ENCODE measurements at regions not wholly inside any gene's neighbourhood (a gene's known extent, or its start where the extent isn't known, plus 50 kb on each side); places are given as distances from the start of the nearest gene placed in this dataset.

GRCh38 chr3:181998828-181999227 is 287.1 kb downstream of the SOX2 start:
- no peak for TF ChIP-seq CTCF (IDR thresholded peaks at IDR 0.05)
- no peak for TF ChIP-seq SMC3 (IDR thresholded peaks at IDR 0.05; ENCODE audit: low read depth, low read length)
- TF ChIP-seq YY1 (IDR thresholded peaks at IDR 0.05; ENCODE audit: low read depth), result no peak
- no peak for TF ChIP-seq TEAD4 (IDR thresholded peaks at IDR 0.05; ENCODE audit: borderline replicate concordance, insufficient read depth)
- no peak for TF ChIP-seq EZH2phosphoT487 (IDR thresholded peaks at IDR 0.05; ENCODE audit: borderline replicate concordance, low read depth)
- TF ChIP-seq RAD21 (IDR thresholded peaks at IDR 0.05; ENCODE audit: low read length), result no peak

Data from SK-N-SH (cell line).